ENCODE measurements at regions not wholly inside any gene's neighbourhood (a gene's known extent, or its start where the extent isn't known, plus 50 kb on each side); places are given as distances from the start of the nearest gene placed in this dataset.

DNA sequence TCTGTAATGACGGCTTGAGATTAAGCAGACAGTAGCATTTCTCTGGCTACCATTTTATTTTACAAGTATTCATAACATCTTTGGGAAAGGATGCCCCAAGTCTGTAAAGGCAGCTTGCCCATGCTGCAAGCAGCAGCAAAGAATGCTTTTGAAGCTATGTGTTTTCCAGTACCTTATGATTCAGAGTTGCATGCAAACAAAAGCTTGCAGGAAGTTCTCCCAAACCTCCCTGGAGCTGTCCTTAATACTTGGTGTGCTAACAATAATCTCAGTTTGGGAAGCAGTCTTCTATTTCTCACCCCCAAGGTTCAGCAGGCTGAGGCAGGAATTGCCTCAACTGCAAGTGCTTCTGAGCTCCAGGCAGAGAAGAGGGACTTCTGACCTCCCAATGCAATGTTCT is 60.8 kb downstream of the CCNA1 start:
- DNase-seq (ENCODE audit: low read depth), result no peak
- no peak for TF ChIP-seq CTCF (conservative IDR thresholded peaks at IDR 0.05; ENCODE audit: low read depth, low read length)

DNA sequence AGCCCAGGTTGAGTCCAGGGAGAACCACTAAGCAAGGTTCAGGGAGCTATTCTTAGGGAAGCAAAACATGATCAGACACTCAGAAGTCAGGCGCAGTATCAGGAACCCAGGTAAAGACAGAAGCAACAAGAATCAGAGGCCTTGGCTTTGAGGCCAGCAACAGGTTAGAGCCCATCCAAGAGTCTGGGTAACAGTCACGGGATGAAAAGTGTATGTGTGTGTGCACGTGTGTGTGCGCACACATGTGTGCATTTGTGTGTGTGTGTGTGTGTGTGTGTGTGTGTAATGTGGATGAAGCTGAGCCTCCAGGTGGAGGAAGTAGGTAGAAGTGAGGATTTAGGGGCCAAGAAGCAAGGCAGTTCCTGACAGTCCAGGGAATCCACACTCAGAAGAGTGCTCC is 63.1 kb downstream of the CCNA1 start:
- no peak overlapping the region for H3K4me3 ChIP-seq (ENCODE audit: low read length)
- TF ChIP-seq CTCF (conservative IDR thresholded peaks at IDR 0.05; ENCODE audit: low read depth, low read length), result no peak

More for the DNA sequence above, 60.8 kb downstream of the CCNA1 start:
- H3K4me3 ChIP-seq (ENCODE audit: low read length), result no peak overlapping the region

DNA sequence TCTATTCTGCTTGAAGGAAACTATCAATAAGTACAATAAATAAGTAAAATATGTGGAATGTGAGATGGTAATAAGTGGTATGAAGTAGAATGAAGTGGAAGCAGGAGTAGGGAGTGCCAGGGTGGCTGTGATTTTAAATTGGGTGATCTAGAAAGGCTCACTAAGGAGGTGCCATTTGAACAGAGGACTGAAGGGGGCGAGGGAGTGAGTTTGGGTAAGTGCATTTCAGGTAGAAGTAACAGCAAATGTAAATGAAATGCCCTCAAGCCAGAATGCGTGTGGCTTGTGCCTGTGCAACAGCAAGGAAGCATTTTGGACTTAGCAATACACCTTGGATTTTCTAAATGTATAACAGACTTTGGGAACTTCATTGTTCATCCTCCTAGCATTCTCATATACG is 77.1 kb downstream of the CCNA1 start:
- no peak for DNase-seq (ENCODE audit: low read depth)
- TF ChIP-seq CTCF (conservative IDR thresholded peaks at IDR 0.05; ENCODE audit: low read depth, low read length), result peak; percentile 16
- H3K4me3 ChIP-seq (ENCODE audit: low read length), result no peak overlapping the region

More for the DNA sequence above, 63.1 kb downstream of the CCNA1 start:
- no peak for DNase-seq (ENCODE audit: low read depth)

DNA sequence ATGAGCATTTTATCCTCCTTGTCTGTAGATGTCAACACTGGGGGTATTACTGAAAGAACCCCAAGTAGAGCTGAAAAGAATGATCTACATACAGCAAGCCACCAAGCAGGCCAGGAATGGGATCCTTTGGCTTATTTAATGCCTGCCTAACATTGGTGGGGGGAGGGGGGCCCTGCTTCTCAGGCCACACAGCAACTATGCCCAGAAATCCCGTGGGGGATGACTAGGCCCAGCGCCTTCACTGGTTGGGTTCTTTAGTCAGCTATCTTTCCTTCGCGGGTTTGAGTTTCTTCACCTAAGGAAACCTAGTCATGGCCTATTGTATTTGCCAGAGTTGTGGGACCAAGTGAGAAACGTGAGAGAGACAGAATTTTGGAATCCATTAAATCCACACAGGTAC is 80.5 kb downstream of the CCNA1 start:
- DNase-seq (ENCODE audit: low read depth), result no peak
- no peak for TF ChIP-seq CTCF (conservative IDR thresholded peaks at IDR 0.05; ENCODE audit: low read depth, low read length)
- no peak overlapping the region for H3K4me3 ChIP-seq (ENCODE audit: low read length)

GRCh38 chr13:36513266-36513665 is 81.0 kb downstream of the CCNA1 start:
- H3K4me3 ChIP-seq (ENCODE audit: low read length), result no peak overlapping the region
- DNase-seq (ENCODE audit: low read depth), result no peak
- TF ChIP-seq CTCF (conservative IDR thresholded peaks at IDR 0.05; ENCODE audit: low read depth, low read length), result no peak

DNA sequence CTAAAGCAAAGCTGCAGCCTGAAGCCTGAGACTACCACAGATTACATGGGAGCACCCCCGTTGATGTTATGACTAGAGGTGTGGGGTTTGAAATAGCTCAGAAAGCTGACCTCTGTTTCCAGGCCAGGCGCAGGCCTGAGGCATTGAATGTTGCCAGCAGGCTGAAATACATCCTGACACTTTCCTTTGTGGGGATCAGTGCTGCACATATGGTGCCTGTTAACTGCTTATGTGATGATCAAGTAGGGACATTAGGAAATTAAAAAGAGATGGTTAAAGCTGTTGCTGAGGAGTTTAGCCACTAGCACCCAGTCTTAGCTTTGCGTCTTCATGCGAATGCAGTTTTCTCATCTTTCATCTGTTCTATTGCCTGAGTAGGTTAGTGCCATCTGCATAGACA is 83.2 kb downstream of the CCNA1 start:
- DNase-seq (ENCODE audit: low read depth), result no peak
- no peak for TF ChIP-seq CTCF (conservative IDR thresholded peaks at IDR 0.05; ENCODE audit: low read depth, low read length)

GRCh38 chr13:36516225-36516624 is 83.9 kb downstream of the CCNA1 start:
- TF ChIP-seq CTCF (conservative IDR thresholded peaks at IDR 0.05; ENCODE audit: low read depth, low read length), result no peak
- no peak overlapping the region for H3K4me3 ChIP-seq (ENCODE audit: low read length)
- no peak for DNase-seq (ENCODE audit: low read depth)

More for the DNA sequence above, 83.2 kb downstream of the CCNA1 start:
- H3K4me3 ChIP-seq (ENCODE audit: low read length), result no peak overlapping the region
